ENCODE measurements at regions not wholly inside any gene's neighbourhood (a gene's known extent, or its start where the extent isn't known, plus 50 kb on each side); places are given as distances from the start of the nearest gene placed in this dataset.

GRCh38 chr20:51265361-51265760 is 242.5 kb upstream of the KCNG1 start:
- CTCF ChIA-PET: interaction anchor here (0.7 to 1.3 kb wide), 2 partner anchors 11 to 278 kb away, joined by 3 to 5 read pairs; no protein-coding TSS in a partner anchor
- Histone ChIP-seq H3K9me1 (replicated peaks; ENCODE audit: control insufficient read depth, extremely low read depth, insufficient read depth, low read length) (no peaks in the 10 kb centered on the region), H3K27ac (ENCODE audit: insufficient read depth, low read depth, low read length) (no peak overlapping the region), H3K4me1 (ENCODE audit: control insufficient read depth, extremely low read depth, insufficient read depth, low read length) (no peaks in the 10 kb centered on the region), H3K4me2 (ENCODE audit: insufficient read depth, low read length) (no peak overlapping the region), H3K9ac (replicated peaks; ENCODE audit: extremely low read depth, insufficient read depth, low read length) (no peak overlapping the region), H3K79me2 (ENCODE audit: control insufficient read depth, insufficient read depth, low read length) (no peaks in the 10 kb centered on the region), H3K36me3 (ENCODE audit: control insufficient read depth in 2 of 2, extremely low read depth in 1 of 2, insufficient read depth in 2 of 2, low read length in 2 of 2) (no peaks in the 10 kb centered on the region), H4K20me1 (replicated peaks; ENCODE audit: control insufficient read depth, extremely low read depth, insufficient read depth, low read length) (no peaks in the 10 kb centered on the region), H3K4me3 (replicated peaks in 1 of 3; ENCODE audit: insufficient read depth in 1 of 3, low read depth in 1 of 3, low read length in 3 of 3) (no peak overlapping the region), H3K27me3 (ENCODE audit: control insufficient read depth in 2 of 2, insufficient read depth in 2 of 2, low read length in 2 of 2) (peaks cover 2 to 12% of the 10 kb centered on the region in 2 experiments), H2AFZ (ENCODE audit: low read depth, low read length) (no peak overlapping the region), H3K9me3 (replicated peaks; ENCODE audit: control insufficient read depth, insufficient read depth, low read length) (no peaks in the 10 kb centered on the region)
- BruUV-seq (replicated peaks): no TSS peak
- POLR2A ChIA-PET: no interaction called here
- no peak for TF ChIP-seq FOS (IDR thresholded peaks at IDR 0.05; ENCODE audit: borderline replicate concordance, insufficient read depth, low read length)
- TF ChIP-seq JUN (IDR thresholded peaks at IDR 0.05; ENCODE audit: borderline replicate concordance, insufficient read depth, insufficient read length, low read depth): no peak
- TF ChIP-seq GATA2 (IDR thresholded peaks at IDR 0.05; ENCODE audit: insufficient read depth, insufficient read length, low read depth, low read length): no peak
- no peak for TF ChIP-seq POLR2AphosphoS5 (IDR thresholded peaks at IDR 0.05; ENCODE audit: insufficient read depth, low read depth, low read length)
- no peak for TF ChIP-seq POLR2A (IDR thresholded peaks at IDR 0.05; ENCODE audit: low read depth, low read length)
- TF ChIP-seq EZH2 (IDR thresholded peaks at IDR 0.05; ENCODE audit: borderline replicate concordance, low read depth, low read length, severe bottlenecking): no peak
- TF ChIP-seq MYC (IDR thresholded peaks at IDR 0.05; ENCODE audit: low read depth, low read length): no peak
- dilution Hi-C loops (cut with MboI; ENCODE audit: extremely low pct_ligation_motif_present, low sequenced_read_pairs): no loop called here
- no peak for DNase-seq (ENCODE audit: low read depth, low spot score)
- intact Hi-C loops (cut with micrococcal nuclease): no loop called here
- FAIRE-seq: no peak

- BruUV-seq (replicated peaks): no TSS peak
- DNase-seq (ENCODE audit: low read depth, low spot score) (no peak), FAIRE-seq (no peak)
- Histone ChIP-seq H3K9ac (replicated peaks; ENCODE audit: extremely low read depth, insufficient read depth, low read length) (no peak overlapping the region), H3K79me2 (ENCODE audit: control insufficient read depth, insufficient read depth, low read length) (no peaks in the 10 kb centered on the region), H3K9me3 (replicated peaks; ENCODE audit: control insufficient read depth, insufficient read depth, low read length) (no peaks in the 10 kb centered on the region), H3K4me3 (replicated peaks in 1 of 3; ENCODE audit: insufficient read depth in 1 of 3, low read depth in 1 of 3, low read length in 3 of 3) (no peak overlapping the region), H2AFZ (ENCODE audit: low read depth, low read length) (no peak overlapping the region), H3K4me2 (ENCODE audit: insufficient read depth, low read length) (no peak overlapping the region), H3K36me3 (ENCODE audit: control insufficient read depth in 2 of 2, extremely low read depth in 1 of 2, insufficient read depth in 2 of 2, low read length in 2 of 2) (no peaks in the 10 kb centered on the region), H3K4me1 (ENCODE audit: control insufficient read depth, extremely low read depth, insufficient read depth, low read length) (no peaks in the 10 kb centered on the region), H3K27me3 (ENCODE audit: control insufficient read depth in 2 of 2, insufficient read depth in 2 of 2, low read length in 2 of 2) (peaks cover 2 to 14% of the 10 kb centered on the region in 2 experiments), H3K9me1 (replicated peaks; ENCODE audit: control insufficient read depth, extremely low read depth, insufficient read depth, low read length) (no peaks in the 10 kb centered on the region), H3K27ac (ENCODE audit: insufficient read depth, low read depth, low read length) (no peak overlapping the region), H4K20me1 (replicated peaks; ENCODE audit: control insufficient read depth, extremely low read depth, insufficient read depth, low read length) (no peaks in the 10 kb centered on the region)
- TF ChIP-seq POLR2A (IDR thresholded peaks at IDR 0.05; ENCODE audit: low read depth, low read length) (no peak), POLR2AphosphoS5 (IDR thresholded peaks at IDR 0.05; ENCODE audit: insufficient read depth, low read depth, low read length) (no peak), FOS (IDR thresholded peaks at IDR 0.05; ENCODE audit: borderline replicate concordance, insufficient read depth, low read length) (no peak), EZH2 (IDR thresholded peaks at IDR 0.05; ENCODE audit: borderline replicate concordance, low read depth, low read length, severe bottlenecking) (no peak), GATA2 (IDR thresholded peaks at IDR 0.05; ENCODE audit: insufficient read depth, insufficient read length, low read depth, low read length) (no peak), JUN (IDR thresholded peaks at IDR 0.05; ENCODE audit: borderline replicate concordance, insufficient read depth, insufficient read length, low read depth) (no peak), MYC (IDR thresholded peaks at IDR 0.05; ENCODE audit: low read depth, low read length) (no peak)
- TF ChIP-seq, protein P1, sequence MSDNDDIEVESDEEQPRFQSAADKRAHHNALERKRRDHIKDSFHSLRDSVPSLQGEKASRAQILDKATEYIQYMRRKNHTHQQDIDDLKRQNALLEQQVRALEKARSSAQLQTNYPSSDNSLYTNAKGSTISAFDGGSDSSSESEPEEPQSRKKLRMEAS (IDR thresholded peaks at IDR 0.05; ENCODE audit: insufficient read depth, insufficient read length): no peak
- TF ChIP-seq, protein P2, sequence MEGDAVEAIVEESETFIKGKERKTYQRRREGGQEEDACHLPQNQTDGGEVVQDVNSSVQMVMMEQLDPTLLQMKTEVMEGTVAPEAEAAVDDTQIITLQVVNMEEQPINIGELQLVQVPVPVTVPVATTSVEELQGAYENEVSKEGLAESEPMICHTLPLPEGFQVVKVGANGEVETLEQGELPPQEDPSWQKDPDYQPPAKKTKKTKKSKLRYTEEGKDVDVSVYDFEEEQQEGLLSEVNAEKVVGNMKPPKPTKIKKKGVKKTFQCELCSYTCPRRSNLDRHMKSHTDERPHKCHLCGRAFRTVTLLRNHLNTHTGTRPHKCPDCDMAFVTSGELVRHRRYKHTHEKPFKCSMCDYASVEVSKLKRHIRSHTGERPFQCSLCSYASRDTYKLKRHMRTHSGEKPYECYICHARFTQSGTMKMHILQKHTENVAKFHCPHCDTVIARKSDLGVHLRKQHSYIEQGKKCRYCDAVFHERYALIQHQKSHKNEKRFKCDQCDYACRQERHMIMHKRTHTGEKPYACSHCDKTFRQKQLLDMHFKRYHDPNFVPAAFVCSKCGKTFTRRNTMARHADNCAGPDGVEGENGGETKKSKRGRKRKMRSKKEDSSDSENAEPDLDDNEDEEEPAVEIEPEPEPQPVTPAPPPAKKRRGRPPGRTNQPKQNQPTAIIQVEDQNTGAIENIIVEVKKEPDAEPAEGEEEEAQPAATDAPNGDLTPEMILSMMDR (IDR thresholded peaks at IDR 0.05; ENCODE audit: extremely low read depth in 1 of 2, insufficient read depth in 1 of 2, low read depth in 1 of 2, low read length in 2 of 2): no peak
- ChIA-PET POLR2A (no interaction called here), CTCF (no interaction called here)
- intact Hi-C loops (cut with micrococcal nuclease): no loop called here
- dilution Hi-C loops (cut with MboI; ENCODE audit: extremely low pct_ligation_motif_present, low sequenced_read_pairs): no loop called here
These were observed 239.3 kb upstream of the KCNG1 start for GRCh38 chr20:51262240-51262639.
